Neural cell (in vitro differentiated cells): ENCODE measurements at regions not wholly inside any gene's neighbourhood (a gene's known extent, or its start where the extent isn't known, plus 50 kb on each side); places are given as distances from the start of the nearest gene placed in this dataset.

Source experiments
- CTCF ChIP-seq: fragments of 450-650 bp; IDR thresholded peaks from 2 replicates; pipeline ENCODE4 v1.5.1; 2014; ENCODE audit warnings: antibody characterized with exemption, mild to moderate bottlenecking, moderate library complexity; ENCODE audit not compliant: poor library complexity, severe bottlenecking
- EZH2 ChIP-seq: fragments of 200-600, 300-800 bp; shearing (Covaris generic), sonication (generic); IDR thresholded peaks from 2 replicates; pipeline ENCODE4 v1.6.1; 2014; ENCODE audit warnings: antibody characterized with exemption, low read length, borderline replicate concordance, mild to moderate bottlenecking; ENCODE audit not compliant: insufficient read depth, poor library complexity, severe bottlenecking
- MXI1 ChIP-seq: fragments of 450-650 bp; conservative IDR thresholded peaks from 2 replicates; pipeline ENCODE4 v1.6.1; 2014; ENCODE audit warnings: antibody characterized with exemption, mild to moderate bottlenecking; ENCODE audit not compliant: poor library complexity, severe bottlenecking

DNA sequence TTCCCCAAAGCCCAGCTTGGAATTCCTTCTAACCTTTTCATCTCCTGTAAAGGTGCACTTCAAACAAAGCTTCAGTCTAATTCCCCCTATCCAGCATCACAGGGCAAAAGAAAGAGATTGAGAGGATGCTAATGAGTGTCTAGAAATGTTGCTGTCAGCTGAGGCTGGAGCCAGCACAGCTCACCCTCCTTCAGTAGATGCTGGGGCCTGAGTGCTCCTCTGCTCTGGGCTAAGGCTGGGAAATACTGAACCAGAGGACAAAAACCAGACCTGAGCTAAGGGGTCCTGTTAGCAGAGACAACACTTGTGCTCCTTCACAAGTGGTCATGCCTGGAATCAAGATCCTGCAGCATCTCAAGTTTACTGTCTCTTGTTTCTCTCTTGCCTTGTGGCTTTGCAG lies 85.0 kb downstream of the CHD9NB start:
- no peak for TF ChIP-seq CTCF
- no peak for TF ChIP-seq EZH2
- no peak for TF ChIP-seq MXI1
